ENCODE measurements at regions not wholly inside any gene's neighbourhood (a gene's known extent, or its start where the extent isn't known, plus 50 kb on each side); places are given as distances from the start of the nearest gene placed in this dataset.

- no peak for TF ChIP-seq CTCF (IDR thresholded peaks at IDR 0.05)
- TF ChIP-seq EP300 (IDR thresholded peaks at IDR 0.05) = no peak
- TF ChIP-seq POLR2AphosphoS5 (IDR thresholded peaks at IDR 0.05) = no peak
These were observed 421.4 kb upstream of the CADM1 start for GRCh38 chr11:115925568-115926090.
